PC-3 (cell line): ENCODE measurements at regions not wholly inside any gene's neighbourhood (a gene's known extent, or its start where the extent isn't known, plus 50 kb on each side); places are given as distances from the start of the nearest gene placed in this dataset.

Source experiments
- ATAC-seq: fragments of 200-7000 bp; cut with Tn5 transposase; 2 replicates; pipeline ENCODE4 v1.9.1; 2020; ENCODE audit warnings: mild to moderate bottlenecking, moderate library complexity
- BruUV-seq: library from RNA; stranded (reverse); fragments of 400-500 nt; replicated peaks from 2 replicates; lab custom pipeline; 2021; lab: Mats Ljungman, UMichigan
- CTCF ChIA-PET: fragments of 300-600 bp; sonication (Branson Sonifier 250); formaldehyde crosslinking; loops from one replicate; lab custom pipeline; 2022; ENCODE audit warnings: antibody characterized with exemption; lab: Charles Lee
- POLR2A ChIA-PET: fragments of 300-600 bp; sonication (Branson Sonifier 250); formaldehyde crosslinking; loops from one replicate; lab custom pipeline; 2022; ENCODE audit warnings: antibody characterized with exemption; ENCODE audit not compliant: unreplicated experiment; lab: Charles Lee
- DNase-seq: peaks from one replicate; pipeline ENCODE4 v3.0.0-alpha.2; 2015
- H2AFZ ChIP-seq: fragments of 300-600 bp; sonication (generic); 2 replicates; pipeline ENCODE4 v1.6.0; 2016; ENCODE audit warnings: antibody characterized with exemption, low read length
- H3F3A ChIP-seq: fragments of 300-600 bp; sonication (generic); one replicate; pipeline ENCODE4 v1.6.0; 2017; ENCODE audit warnings: antibody characterized with exemption, low read length, control low read depth, mild to moderate bottlenecking; ENCODE audit not compliant: unreplicated experiment
- H3K27ac ChIP-seq: fragments of 300-600 bp; sonication (generic); 2 replicates; pipeline ENCODE4 v1.5.1; 2016; ENCODE audit warnings: mild to moderate bottlenecking, low read length
- H3K27me3 ChIP-seq: fragments of 300-600 bp; sonication (generic); 2 replicates; pipeline ENCODE4 v1.6.1; 2016; ENCODE audit warnings: low read length, mixed read lengths
- H3K36me3 ChIP-seq: fragments of 300-600 bp; sonication (generic); 2 replicates; pipeline ENCODE4 v1.6.1; 2016; ENCODE audit warnings: low read depth, mixed run types, low read length, mixed read lengths
- H3K4me1 ChIP-seq: fragments of 300-600 bp; sonication (generic); 2 replicates; pipeline ENCODE4 v1.5.1; 2016; ENCODE audit warnings: low read length; ENCODE audit not compliant: insufficient read depth
- H3K4me2 ChIP-seq: fragments of 300-600 bp; sonication (generic); 2 replicates; pipeline ENCODE4 v1.6.0; 2016; ENCODE audit warnings: low read length
- H3K4me3 ChIP-seq: fragments of 300-600 bp; sonication (generic); 2 replicates; pipeline ENCODE4 v1.5.1; 2016; ENCODE audit warnings: mild to moderate bottlenecking, low read length, mixed read lengths
- H3K79me2 ChIP-seq: fragments of 300-600 bp; sonication (generic); 2 replicates; pipeline ENCODE4 v1.6.1; 2017; ENCODE audit warnings: low read length, mixed read lengths
- H3K9ac ChIP-seq: fragments of 300-600 bp; sonication (generic); 2 replicates; pipeline ENCODE4 v1.6.0; 2016; ENCODE audit warnings: mild to moderate bottlenecking, low read length
- H3K9me2 ChIP-seq: fragments of 300-600 bp; sonication (generic); replicated peaks from 2 replicates; pipeline ENCODE4 v1.6.1; 2016; ENCODE audit warnings: mixed run types, low read length, mixed read lengths
- H3K9me3 ChIP-seq: fragments of 300-600 bp; sonication (generic); 2 replicates; pipeline ENCODE4 v1.6.1; 2016; ENCODE audit warnings: low read length, mixed read lengths
- H4K20me1 ChIP-seq: fragments of 300-600 bp; sonication (generic); 2 replicates; pipeline ENCODE4 v1.6.1; 2016; ENCODE audit warnings: low read length, mixed read lengths
- CTCF ChIP-seq: fragments of 300-600 bp; sonication (generic); conservative IDR thresholded peaks from 2 replicates; pipeline ENCODE4 v1.5.1; 2017; ENCODE audit warnings: antibody characterized with exemption, low read depth, mild to moderate bottlenecking, low read length
- EZH2 ChIP-seq: fragments of 300-600 bp; sonication (generic); IDR thresholded peaks from one replicate; pipeline ENCODE4 v1.6.1; 2017; ENCODE audit warnings: antibody characterized with exemption, mild to moderate bottlenecking, low read length; ENCODE audit not compliant: unreplicated experiment
- EZH2phosphoT487 ChIP-seq: fragments of 300-600 bp; sonication (generic); IDR thresholded peaks from 2 replicates; pipeline ENCODE4 v1.6.1; 2018; ENCODE audit warnings: mild to moderate bottlenecking, antibody characterized with exemption, low read length, borderline replicate concordance
- intact Hi-C: fragments of 100-400 bp; cut with micrococcal nuclease; formaldehyde crosslinking; loops from 2 replicates; pipeline ENCODE4 v1.9.0; 2023

GRCh38 chr20:11692567-11692966, 225.1 kb upstream of the BTBD3 start:
- ChIA-PET POLR2A (interaction anchor here (0.7 kb wide), 1 partner anchor 41 kb away, joined by 3 read pairs; no protein-coding TSS in a partner anchor), CTCF (no interaction called here)
- Histone ChIP-seq H3K36me3 (no peaks in the 10 kb centered on the region), H3K27ac (no peak overlapping the region), H3K9ac (no peak overlapping the region), H3K4me1 (peaks cover 4% of the 10 kb centered on the region), H3K27me3 (no peaks in the 10 kb centered on the region), H3K9me3 (no peaks in the 10 kb centered on the region; the same call in 1 of the 2 replicates), H3K9me2 (no peaks in the 10 kb centered on the region), H4K20me1 (no peaks in the 10 kb centered on the region), H3K4me2 (no peak overlapping the region), H3F3A (no peaks in the 10 kb centered on the region), H3K4me3 (no peak overlapping the region), H3K79me2 (no peaks in the 10 kb centered on the region), H2AFZ (no peak overlapping the region)
- BruUV-seq: no TSS peak
- TF ChIP-seq EZH2 (no peak), EZH2phosphoT487 (no peak), CTCF (no peak)
- intact Hi-C loops: no loop called here
- no peak for DNase-seq
- no peak for ATAC-seq

DNA sequence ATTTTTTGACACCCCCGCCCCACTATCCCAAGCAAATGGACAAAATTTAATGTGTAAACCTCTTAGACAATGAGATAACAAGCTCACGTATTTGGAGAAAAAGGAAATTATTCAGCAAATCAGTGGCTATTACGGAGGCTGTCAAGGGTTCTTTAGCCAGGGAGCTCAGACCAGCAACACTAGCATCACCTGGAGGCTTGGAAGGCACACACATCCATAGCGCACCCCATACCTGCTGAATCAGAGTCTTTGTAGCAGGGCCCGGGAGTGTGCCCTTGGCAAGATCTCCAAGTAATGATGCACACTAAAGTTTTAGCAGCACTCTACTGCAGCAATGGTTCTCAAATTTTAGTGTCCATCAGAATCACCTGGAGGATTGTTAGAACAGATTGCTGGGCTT, 223.2 kb upstream of the BTBD3 start:
- no peaks in the 10 kb centered on the region for H3K36me3 ChIP-seq
- no peaks in the 10 kb centered on the region for H3K4me1 ChIP-seq
- H3K79me2 ChIP-seq: no peaks in the 10 kb centered on the region
- no TSS peak for BruUV-seq
- ChIA-PET CTCF (no interaction called here), POLR2A (no interaction called here)
- H3K27ac ChIP-seq: no peak overlapping the region
- DNase-seq (no peak), ATAC-seq (no peak)
- H3K27me3 ChIP-seq: 0 out of 2 replicates have a peak, but pooled peaks cover 7% of the 10 kb centered on the region
- no peak for TF ChIP-seq EZH2
- H3K4me3 ChIP-seq: no peak overlapping the region
- H4K20me1 ChIP-seq: no peaks in the 10 kb centered on the region
- intact Hi-C loops: no loop called here
- H3F3A ChIP-seq: no peaks in the 10 kb centered on the region
- no peaks in the 10 kb centered on the region for H3K9me2 ChIP-seq
- no peak overlapping the region for H3K9ac ChIP-seq
- no peak overlapping the region for H2AFZ ChIP-seq
- H3K4me2 ChIP-seq: no peak overlapping the region
- no peaks in the 10 kb centered on the region; the same call in 1 of the 2 replicates for H3K9me3 ChIP-seq

DNA sequence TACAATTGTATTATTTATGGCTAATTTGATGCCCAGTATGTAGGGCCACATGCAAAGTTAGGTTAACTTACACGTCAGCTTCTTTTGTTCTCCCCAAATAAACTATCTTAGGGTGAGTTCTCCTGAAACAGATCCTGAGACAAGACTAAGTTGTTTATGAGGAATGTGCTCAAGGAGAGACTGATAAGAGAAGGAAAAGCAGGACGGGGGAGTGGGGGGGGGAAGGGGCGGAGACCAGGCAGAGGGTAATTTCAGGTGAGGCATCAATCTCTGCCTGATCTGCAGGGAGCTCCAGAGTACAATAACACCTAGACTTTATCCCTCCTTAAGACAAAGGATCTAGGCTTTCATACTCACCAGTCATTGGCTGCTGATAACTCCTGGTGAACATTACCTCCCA, 220.6 kb upstream of the BTBD3 start:
- Histone ChIP-seq H3K27me3 (0 out of 2 replicates have a peak, but pooled peaks cover 12% of the 10 kb centered on the region), H4K20me1 (no peaks in the 10 kb centered on the region), H3K27ac (no peak overlapping the region), H3F3A (no peaks in the 10 kb centered on the region), H3K79me2 (no peaks in the 10 kb centered on the region), H3K9me3 (no peaks in the 10 kb centered on the region; the same call in 1 of the 2 replicates), H3K4me2 (no peak overlapping the region), H2AFZ (no peak overlapping the region), H3K9me2 (no peaks in the 10 kb centered on the region), H3K36me3 (no peaks in the 10 kb centered on the region), H3K4me1 (no peaks in the 10 kb centered on the region), H3K9ac (no peak overlapping the region), H3K4me3 (no peak overlapping the region)
- DNase-seq (no peak), ATAC-seq (no peak)
- TF ChIP-seq EZH2phosphoT487: no peak
- TF ChIP-seq CTCF: no peak
- TF ChIP-seq EZH2: no peak
- ChIA-PET POLR2A (no interaction called here), CTCF (no interaction called here)
- intact Hi-C loops: no loop called here
- BruUV-seq: no TSS peak
